Prostate gland (tissue), 2 donors: ENCODE measurements at regions not wholly inside any gene's neighbourhood (a gene's known extent, or its start where the extent isn't known, plus 50 kb on each side); places are given as distances from the start of the nearest gene placed in this dataset.

Experiments used
- DNase-seq: peaks from one replicate; pipeline ENCODE4 v3.0.0-alpha.2; 2019; ENCODE audit warnings: low spot score
- H3K27ac ChIP-seq, 2 donors: fragments of 200-600 bp; sonication (generic); 2 replicates each; pipeline ENCODE4 v1.5.1; 2017 to 2019
- H3K27me3 ChIP-seq: fragments of 200-600 bp; sonication (generic); replicated peaks from 2 replicates; pipeline ENCODE4 v1.5.1; 2019; ENCODE audit not compliant: insufficient read depth
- H3K36me3 ChIP-seq, 2 donors: fragments of 200-600 bp; sonication (generic); 1 replicate in 1 of 2; 2 replicates in 1 of 2; pipeline versions ENCODE4 v1.5.1 to v1.8.1; 2017 to 2019
- H3K4me1 ChIP-seq: fragments of 200-600 bp; sonication (generic); replicated peaks from 2 replicates; pipeline ENCODE4 v1.5.1; 2019
- H3K4me3 ChIP-seq, 2 donors: fragments of 200-600 bp; sonication (generic); 2 replicates each; pipeline ENCODE4 v1.5.1; 2017 to 2019
- H3K9me3 ChIP-seq: fragments of 200-600 bp; sonication (generic); 2 replicates; pipeline ENCODE4 v1.5.1; 2017
- CTCF ChIP-seq, 4 experiments: fragments of 200-600 bp in 2 of 4; fragments of 450-650 bp in 2 of 4; sonication (generic) in 2 of 4; IDR thresholded peaks; 1 replicate in 3 of 4; 2 replicates in 1 of 4; pipeline ENCODE4 v1.5.1; 2016 to 2019; ENCODE audit warnings: antibody characterized with exemption in 4 of 4, mild to moderate bottlenecking in 2 of 4, moderate library complexity in 2 of 4
- POLR2A ChIP-seq: fragments of 450-650 bp; IDR thresholded peaks from one replicate; pipeline ENCODE4 v1.6.1; 2016; ENCODE audit warnings: antibody characterized with exemption, mild to moderate bottlenecking
- POLR2AphosphoS5 ChIP-seq: sonication (generic); formaldehyde crosslinking; IDR thresholded peaks from one replicate; pipeline ENCODE4 v1.6.1; 2017; ENCODE audit warnings: antibody characterized with exemption
- WGBS: methylation state at CpG from one replicate; pipeline ENCODE4 v1.1.5; 2018; 5-methylcytosine and 5-hydroxymethylcytosine counted together
- intact Hi-C: fragments of 100-400 bp; cut with DNase I; formaldehyde crosslinking; loops from one replicate; pipeline ENCODE4 v1.14.2; 2022

- TF ChIP-seq POLR2A (no peak), POLR2AphosphoS5 (no peak), CTCF (IDR thresholded peaks at IDR 0.05) (no peak)
- H3K4me3 ChIP-seq, result no peak overlapping the region
- no peak overlapping the region for H3K27ac ChIP-seq
- no peak for DNase-seq
- no peaks in the 10 kb centered on the region for H3K36me3 ChIP-seq
- H3K27me3 ChIP-seq, result no peaks in the 10 kb centered on the region
- no peaks in the 10 kb centered on the region for H3K9me3 ChIP-seq
- 74% methylated on average over 12 of the region's 12 CpGs for WGBS
- intact Hi-C loops, result no loop called here
- no peaks in the 10 kb centered on the region for H3K4me1 ChIP-seq
These were observed 70.2 kb upstream of the CORO2B start for GRCh38 chr15:68508485-68509189.

GRCh38 chr15:68510558-68510957 is 68.2 kb upstream of the CORO2B start:
- 76% methylated on average over 2 of the region's 2 CpGs for WGBS
- no peaks in the 10 kb centered on the region for H3K9me3 ChIP-seq
- no peak overlapping the region for H3K27ac ChIP-seq
- no peaks in the 10 kb centered on the region for H3K36me3 ChIP-seq
- H3K4me3 ChIP-seq, result no peak overlapping the region
- no peaks in the 10 kb centered on the region for H3K27me3 ChIP-seq
- no peak for DNase-seq
- no peaks in the 10 kb centered on the region for H3K4me1 ChIP-seq
- no peak for TF ChIP-seq POLR2AphosphoS5
- no peak for TF ChIP-seq POLR2A
- TF ChIP-seq CTCF (IDR thresholded peaks at IDR 0.05), result no peak
- intact Hi-C loops, result no loop called here

- intact Hi-C loops, result no loop called here
- H3K9me3 ChIP-seq, result no peaks in the 10 kb centered on the region
- no peak overlapping the region for H3K27ac ChIP-seq
- no peak for TF ChIP-seq CTCF (IDR thresholded peaks at IDR 0.05)
- TF ChIP-seq POLR2A, result no peak
- TF ChIP-seq POLR2AphosphoS5, result no peak
- H3K4me3 ChIP-seq, result no peak overlapping the region
- H3K27me3 ChIP-seq, result no peaks in the 10 kb centered on the region
- DNase-seq, result no peak
- 78% methylated on average over 12 of the region's 12 CpGs for WGBS
- H3K4me1 ChIP-seq, result no peaks in the 10 kb centered on the region
- H3K36me3 ChIP-seq, result no peaks in the 10 kb centered on the region
These were observed 67.5 kb upstream of the CORO2B start for GRCh38 chr15:68511073-68511991.

- Histone ChIP-seq H3K27me3 (no peaks in the 10 kb centered on the region), H3K4me3 (no peak overlapping the region), H3K9me3 (no peaks in the 10 kb centered on the region), H3K4me1 (no peaks in the 10 kb centered on the region), H3K36me3 (no peaks in the 10 kb centered on the region), H3K27ac (no peak overlapping the region)
- 75% methylated on average over 7 of the region's 7 CpGs for WGBS
- DNase-seq, result no peak
- TF ChIP-seq CTCF (IDR thresholded peaks at IDR 0.05) (no peak), POLR2AphosphoS5 (no peak), POLR2A (no peak)
- intact Hi-C loops, result no loop called here
These were observed 66.7 kb upstream of the CORO2B start for GRCh38 chr15:68512052-68512451.
